Epithelial cell of esophagus (primary cell): ENCODE measurements at regions not wholly inside any gene's neighbourhood (a gene's known extent, or its start where the extent isn't known, plus 50 kb on each side); places are given as distances from the start of the nearest gene placed in this dataset.
"Not testable (repeated sequence)": the region's sequence is repeated elsewhere in the genome, so short reads cannot be mapped to it uniquely, and the experiment has no call there.

Experiments used
- DNase-seq: peaks from one replicate; pipeline ENCODE4 v3.0.0; 2010; ENCODE audit warnings: low read depth
- H3K4me3 ChIP-seq: 2 replicates; pipeline ENCODE4 v1.5.1; 2011; ENCODE audit warnings: mild to moderate bottlenecking, low read length, control low read depth
- TF ChIP-seq, protein P1 (sequence below): IDR thresholded peaks from 2 replicates; pipeline ENCODE4 v1.5.1; 2011; ENCODE audit warnings: low read depth, mild to moderate bottlenecking, low read length, control low read depth, inconsistent platforms; ENCODE audit not compliant: insufficient read depth; ENCODE audit errors: missing control alignments

GRCh38 chr6:113679051-113679450 is 178.1 kb upstream of the MARCKS start:
- TF ChIP-seq, protein P1, sequence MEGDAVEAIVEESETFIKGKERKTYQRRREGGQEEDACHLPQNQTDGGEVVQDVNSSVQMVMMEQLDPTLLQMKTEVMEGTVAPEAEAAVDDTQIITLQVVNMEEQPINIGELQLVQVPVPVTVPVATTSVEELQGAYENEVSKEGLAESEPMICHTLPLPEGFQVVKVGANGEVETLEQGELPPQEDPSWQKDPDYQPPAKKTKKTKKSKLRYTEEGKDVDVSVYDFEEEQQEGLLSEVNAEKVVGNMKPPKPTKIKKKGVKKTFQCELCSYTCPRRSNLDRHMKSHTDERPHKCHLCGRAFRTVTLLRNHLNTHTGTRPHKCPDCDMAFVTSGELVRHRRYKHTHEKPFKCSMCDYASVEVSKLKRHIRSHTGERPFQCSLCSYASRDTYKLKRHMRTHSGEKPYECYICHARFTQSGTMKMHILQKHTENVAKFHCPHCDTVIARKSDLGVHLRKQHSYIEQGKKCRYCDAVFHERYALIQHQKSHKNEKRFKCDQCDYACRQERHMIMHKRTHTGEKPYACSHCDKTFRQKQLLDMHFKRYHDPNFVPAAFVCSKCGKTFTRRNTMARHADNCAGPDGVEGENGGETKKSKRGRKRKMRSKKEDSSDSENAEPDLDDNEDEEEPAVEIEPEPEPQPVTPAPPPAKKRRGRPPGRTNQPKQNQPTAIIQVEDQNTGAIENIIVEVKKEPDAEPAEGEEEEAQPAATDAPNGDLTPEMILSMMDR: no peak
- no peak overlapping the region for H3K4me3 ChIP-seq
- no peak for DNase-seq

- H3K4me3 ChIP-seq: no peak overlapping the region
- TF ChIP-seq, protein P1: no peak
- DNase-seq: no peak
Observed at GRCh38 chr6:113680301-113680700, 176.8 kb upstream of the MARCKS start.

DNA sequence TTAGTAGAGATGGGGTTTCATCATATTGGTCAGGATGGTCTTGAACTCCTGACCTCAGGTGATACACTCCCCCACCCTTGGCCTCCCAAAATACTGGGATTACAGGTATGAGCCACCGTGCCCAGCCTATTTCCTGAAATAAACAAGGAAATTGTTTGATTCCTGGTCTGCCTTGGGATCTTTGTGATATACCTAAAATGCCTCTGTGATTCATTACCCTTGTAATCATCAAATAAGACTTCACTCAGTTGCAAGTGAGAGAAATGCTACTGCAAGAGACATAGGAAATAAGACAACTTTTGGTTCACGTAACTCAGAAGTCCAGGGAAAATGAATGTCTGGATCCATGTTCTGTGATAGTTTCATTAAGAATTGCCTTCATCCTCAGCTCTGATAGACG is 173.2 kb upstream of the MARCKS start:
- DNase-seq: peak; percentile 66
- TF ChIP-seq, protein P1: no peak
- no peak overlapping the region for H3K4me3 ChIP-seq

DNA sequence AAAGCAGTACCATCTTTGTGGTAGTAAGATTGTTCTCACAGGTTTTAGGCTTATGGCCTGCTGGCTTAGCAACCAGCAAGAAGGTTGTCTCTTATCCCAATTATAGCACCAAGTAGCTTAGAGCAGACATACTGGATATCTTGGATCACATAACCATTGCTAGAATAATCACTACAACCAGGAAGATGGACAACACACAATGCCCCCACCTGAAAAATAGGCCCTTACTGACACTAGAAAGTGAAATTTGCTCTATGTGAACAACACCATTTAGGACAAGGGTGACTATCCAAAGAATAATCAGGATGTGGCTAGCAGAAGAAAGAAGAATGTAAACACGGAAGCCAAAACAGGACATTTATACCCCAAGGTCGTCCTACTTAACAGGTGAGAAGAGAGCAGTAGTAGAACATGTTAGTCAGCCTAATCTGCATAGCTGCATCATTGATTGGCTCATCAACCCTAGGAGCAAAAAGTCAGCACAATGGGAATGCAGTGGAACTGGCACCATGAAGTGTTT is 172.7 kb upstream of the MARCKS start:
- TF ChIP-seq, protein P1: no peak
- DNase-seq: peak; percentile 97
- H3K4me3 ChIP-seq: no peak overlapping the region

DNA sequence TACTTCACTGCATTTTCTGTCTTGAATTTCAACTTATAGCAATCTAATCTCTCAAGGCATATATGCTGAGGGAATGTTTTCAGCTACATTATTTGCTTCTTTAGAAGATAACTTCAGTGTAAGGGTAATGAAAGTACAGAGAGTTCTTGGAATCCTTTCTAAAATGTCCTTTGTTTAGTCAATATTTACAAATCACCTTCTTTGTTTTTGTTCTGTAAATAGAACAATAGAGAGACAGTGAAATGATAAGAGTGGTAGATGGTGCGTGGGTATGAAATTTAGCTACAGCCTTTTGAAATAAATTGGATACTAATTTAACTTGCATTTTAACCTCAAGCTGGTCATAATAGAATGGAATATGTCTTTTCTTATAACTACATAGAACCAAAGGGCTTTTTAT is 171.1 kb upstream of the MARCKS start:
- DNase-seq: no peak
- no peak overlapping the region for H3K4me3 ChIP-seq
- TF ChIP-seq, protein P1: no peak

GRCh38 chr6:113689620-113690019 is 167.5 kb upstream of the MARCKS start:
- H3K4me3 ChIP-seq: not testable (repeated sequence)
- TF ChIP-seq, protein P1: peak; percentile 33
- peak; percentile 72 for DNase-seq

DNA sequence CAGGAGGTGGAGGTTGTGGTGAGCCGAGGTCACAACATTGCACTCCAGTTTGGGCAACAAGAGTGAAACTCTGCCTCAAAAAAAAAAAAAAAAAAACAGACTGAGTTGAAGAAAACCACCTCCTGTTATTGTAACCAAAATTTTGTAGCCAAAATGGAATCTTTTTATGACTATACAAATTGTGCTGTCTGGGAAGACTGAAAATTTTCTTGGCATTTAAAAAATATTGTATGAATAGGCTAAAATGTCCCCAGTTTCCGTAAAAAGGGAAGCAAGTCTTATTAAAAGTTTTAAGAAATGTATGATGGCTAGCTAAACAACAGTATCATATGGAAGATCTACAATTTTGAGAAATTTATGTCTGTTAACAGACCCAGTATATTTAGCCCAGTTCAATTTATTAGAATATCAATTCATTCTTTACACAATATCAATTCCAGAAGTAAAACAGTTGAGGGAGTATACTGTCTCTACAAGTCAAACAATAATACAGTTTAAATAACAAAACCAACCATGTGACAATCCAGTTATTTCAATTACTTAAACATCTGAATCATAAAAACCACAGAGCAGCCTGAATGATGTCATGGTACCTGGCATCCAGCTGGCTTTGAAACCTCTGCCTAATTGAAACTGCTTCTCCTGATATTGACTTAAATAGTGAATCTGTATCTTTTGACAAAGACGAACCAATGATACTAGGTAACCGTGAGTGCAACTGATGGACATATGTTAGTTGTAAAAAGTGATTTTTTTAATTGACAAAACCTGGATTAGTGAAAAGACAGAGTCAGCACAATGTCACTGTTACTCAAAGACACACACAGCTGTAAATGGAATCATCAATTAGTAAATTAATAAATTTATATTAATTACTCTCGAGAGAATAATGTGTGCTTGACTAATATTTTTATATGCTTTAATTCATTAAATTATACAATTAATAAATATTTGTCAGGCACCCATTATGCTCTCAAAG is 166.6 kb upstream of the MARCKS start:
- TF ChIP-seq, protein P1: no peak
- DNase-seq: peak; percentile 96
- H3K4me3 ChIP-seq: no peak overlapping the region
